22Rv1 (cell line): ENCODE measurements at regions not wholly inside any gene's neighbourhood (a gene's known extent, or its start where the extent isn't known, plus 50 kb on each side); places are given as distances from the start of the nearest gene placed in this dataset.

Experiments
- ZFX ChIP-seq: fragments of 450-650 bp; IDR thresholded peaks from 2 replicates; pipeline ENCODE4 v1.6.1; 2017; ENCODE audit warnings: antibody characterized with exemption, borderline replicate concordance
- TF ChIP-seq, protein P1 (sequence below): fragments of 450-650 bp; IDR thresholded peaks from 2 replicates; pipeline ENCODE4 v1.5.1; 2017; ENCODE audit warnings: mild to moderate bottlenecking

DNA sequence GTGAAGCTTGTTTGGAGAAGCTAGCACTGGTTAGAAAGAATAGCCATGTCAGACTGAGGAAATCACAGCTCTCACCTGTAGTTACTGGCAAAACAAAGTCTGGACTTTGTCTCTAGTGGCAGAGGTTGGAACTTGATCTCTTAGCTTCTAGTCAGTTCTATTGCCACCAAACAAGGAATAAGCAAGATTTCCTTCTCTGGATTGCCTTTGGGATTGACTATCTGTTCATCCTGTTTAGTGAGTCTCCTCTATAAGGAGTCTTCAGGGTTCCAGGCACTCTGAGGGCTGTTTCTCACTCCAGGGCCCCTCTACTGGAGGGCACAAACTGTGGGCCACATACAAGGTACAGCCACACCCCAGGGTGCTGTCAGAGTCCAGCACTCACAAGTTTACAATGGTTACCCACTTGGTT is 426.6 kb upstream of the THBS1 start:
- TF ChIP-seq, protein P1, sequence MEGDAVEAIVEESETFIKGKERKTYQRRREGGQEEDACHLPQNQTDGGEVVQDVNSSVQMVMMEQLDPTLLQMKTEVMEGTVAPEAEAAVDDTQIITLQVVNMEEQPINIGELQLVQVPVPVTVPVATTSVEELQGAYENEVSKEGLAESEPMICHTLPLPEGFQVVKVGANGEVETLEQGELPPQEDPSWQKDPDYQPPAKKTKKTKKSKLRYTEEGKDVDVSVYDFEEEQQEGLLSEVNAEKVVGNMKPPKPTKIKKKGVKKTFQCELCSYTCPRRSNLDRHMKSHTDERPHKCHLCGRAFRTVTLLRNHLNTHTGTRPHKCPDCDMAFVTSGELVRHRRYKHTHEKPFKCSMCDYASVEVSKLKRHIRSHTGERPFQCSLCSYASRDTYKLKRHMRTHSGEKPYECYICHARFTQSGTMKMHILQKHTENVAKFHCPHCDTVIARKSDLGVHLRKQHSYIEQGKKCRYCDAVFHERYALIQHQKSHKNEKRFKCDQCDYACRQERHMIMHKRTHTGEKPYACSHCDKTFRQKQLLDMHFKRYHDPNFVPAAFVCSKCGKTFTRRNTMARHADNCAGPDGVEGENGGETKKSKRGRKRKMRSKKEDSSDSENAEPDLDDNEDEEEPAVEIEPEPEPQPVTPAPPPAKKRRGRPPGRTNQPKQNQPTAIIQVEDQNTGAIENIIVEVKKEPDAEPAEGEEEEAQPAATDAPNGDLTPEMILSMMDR = peak; percentile 27; the same call in 1 of the 2 replicates
- TF ChIP-seq ZFX = no peak
